ENCODE measurements at regions not wholly inside any gene's neighbourhood (a gene's known extent, or its start where the extent isn't known, plus 50 kb on each side); places are given as distances from the start of the nearest gene placed in this dataset.

DNA sequence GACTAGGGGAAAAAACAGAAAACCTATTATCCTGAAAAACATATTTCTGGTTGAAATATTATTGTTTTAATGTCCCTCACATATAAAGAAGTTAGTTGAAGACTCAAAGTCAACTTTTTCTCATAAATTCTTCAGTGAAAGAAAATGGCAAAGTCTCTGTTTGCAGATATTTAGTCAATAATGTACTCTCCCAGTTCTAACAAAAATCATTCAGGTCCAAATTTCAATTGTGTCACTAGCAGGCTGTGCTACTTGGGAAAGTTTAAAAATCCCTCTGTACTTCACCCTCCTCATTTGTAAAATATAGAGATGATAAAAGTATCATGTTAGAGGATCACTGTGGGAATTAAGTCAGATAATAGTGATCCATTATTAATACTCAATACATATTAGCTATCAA is 496.5 kb downstream of the FSCB start:
- no peak for DNase-seq (ENCODE audit: low read depth)
- H3K4me3 ChIP-seq (ENCODE audit: low read depth, low read length), result no peak overlapping the region
- TF ChIP-seq, protein P1, sequence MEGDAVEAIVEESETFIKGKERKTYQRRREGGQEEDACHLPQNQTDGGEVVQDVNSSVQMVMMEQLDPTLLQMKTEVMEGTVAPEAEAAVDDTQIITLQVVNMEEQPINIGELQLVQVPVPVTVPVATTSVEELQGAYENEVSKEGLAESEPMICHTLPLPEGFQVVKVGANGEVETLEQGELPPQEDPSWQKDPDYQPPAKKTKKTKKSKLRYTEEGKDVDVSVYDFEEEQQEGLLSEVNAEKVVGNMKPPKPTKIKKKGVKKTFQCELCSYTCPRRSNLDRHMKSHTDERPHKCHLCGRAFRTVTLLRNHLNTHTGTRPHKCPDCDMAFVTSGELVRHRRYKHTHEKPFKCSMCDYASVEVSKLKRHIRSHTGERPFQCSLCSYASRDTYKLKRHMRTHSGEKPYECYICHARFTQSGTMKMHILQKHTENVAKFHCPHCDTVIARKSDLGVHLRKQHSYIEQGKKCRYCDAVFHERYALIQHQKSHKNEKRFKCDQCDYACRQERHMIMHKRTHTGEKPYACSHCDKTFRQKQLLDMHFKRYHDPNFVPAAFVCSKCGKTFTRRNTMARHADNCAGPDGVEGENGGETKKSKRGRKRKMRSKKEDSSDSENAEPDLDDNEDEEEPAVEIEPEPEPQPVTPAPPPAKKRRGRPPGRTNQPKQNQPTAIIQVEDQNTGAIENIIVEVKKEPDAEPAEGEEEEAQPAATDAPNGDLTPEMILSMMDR (conservative IDR thresholded peaks at IDR 0.05; ENCODE audit: low read depth, low read length), result no peak

- no peak overlapping the region for H3K4me3 ChIP-seq (ENCODE audit: low read depth, low read length)
- no peak for DNase-seq (ENCODE audit: low read depth)
- TF ChIP-seq, protein P1 (conservative IDR thresholded peaks at IDR 0.05; ENCODE audit: low read depth, low read length), result no peak
These were observed 497.0 kb downstream of the FSCB start for GRCh38 chr14:44010071-44010470.

DNA sequence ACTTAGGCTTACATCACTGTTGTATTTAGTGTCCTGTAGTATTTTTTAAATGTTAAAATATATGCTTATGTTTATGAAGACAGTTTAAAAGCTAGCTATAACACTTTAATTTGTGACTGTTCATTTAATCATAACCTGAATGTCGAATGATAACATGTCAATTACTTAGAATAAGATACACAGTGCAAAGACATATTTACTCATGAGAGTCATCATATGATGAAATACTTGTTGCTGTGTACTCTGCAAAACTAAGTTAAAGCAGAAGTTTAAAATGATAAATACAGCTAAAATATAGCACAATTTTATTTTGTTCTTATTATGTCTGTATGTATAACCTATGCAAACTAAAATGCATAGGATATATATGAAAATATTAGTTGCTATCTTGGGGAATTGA is 497.4 kb downstream of the FSCB start:
- TF ChIP-seq, protein P1 (conservative IDR thresholded peaks at IDR 0.05; ENCODE audit: low read depth, low read length), result no peak
- no peak for DNase-seq (ENCODE audit: low read depth)
- no peak overlapping the region for H3K4me3 ChIP-seq (ENCODE audit: low read depth, low read length)

DNA sequence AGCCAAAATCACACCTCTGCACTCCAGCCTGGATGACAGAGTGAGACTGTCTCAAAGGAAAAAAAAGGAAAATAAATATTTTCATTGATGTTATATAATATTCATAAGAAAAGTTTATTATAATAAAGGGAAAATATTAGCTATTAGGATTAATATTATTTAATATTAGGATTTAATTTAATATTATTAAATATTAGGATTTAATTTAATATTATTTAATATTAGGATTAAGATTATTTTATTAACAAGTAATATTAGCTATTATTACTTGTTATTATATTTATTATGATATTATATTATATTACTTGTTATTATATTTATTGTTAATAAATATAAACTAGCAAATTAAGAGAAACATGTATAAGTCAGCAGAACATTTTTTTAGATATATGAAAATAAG is 518.1 kb downstream of the FSCB start:
- TF ChIP-seq, protein P1 (conservative IDR thresholded peaks at IDR 0.05; ENCODE audit: low read depth, low read length), result no peak
- H3K4me3 ChIP-seq (ENCODE audit: low read depth, low read length), result no peak overlapping the region
- no peak for DNase-seq (ENCODE audit: low read depth)

DNA sequence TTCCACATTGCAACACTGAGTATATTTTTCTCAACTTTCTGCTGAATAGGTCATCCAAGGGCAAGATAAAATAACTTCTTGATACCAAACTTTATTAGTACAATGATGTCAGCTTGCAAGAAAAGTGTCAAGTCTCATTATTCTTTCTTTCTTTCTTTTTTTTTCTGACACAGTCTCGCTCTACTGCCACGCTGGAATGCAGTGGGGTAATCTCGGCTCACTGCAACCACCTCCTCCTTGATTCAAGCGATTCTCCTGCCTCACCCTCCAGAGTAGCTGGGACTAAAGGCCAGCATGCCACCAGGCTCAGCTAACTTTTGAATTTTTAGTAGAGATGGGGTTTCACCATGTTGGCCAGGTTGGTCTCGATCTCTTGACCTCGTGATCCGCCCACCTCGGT is 523.4 kb downstream of the FSCB start:
- TF ChIP-seq, protein P1 (conservative IDR thresholded peaks at IDR 0.05; ENCODE audit: low read depth, low read length), result no peak
- no peak for DNase-seq (ENCODE audit: low read depth)
- no peak overlapping the region for H3K4me3 ChIP-seq (ENCODE audit: low read depth, low read length)

DNA sequence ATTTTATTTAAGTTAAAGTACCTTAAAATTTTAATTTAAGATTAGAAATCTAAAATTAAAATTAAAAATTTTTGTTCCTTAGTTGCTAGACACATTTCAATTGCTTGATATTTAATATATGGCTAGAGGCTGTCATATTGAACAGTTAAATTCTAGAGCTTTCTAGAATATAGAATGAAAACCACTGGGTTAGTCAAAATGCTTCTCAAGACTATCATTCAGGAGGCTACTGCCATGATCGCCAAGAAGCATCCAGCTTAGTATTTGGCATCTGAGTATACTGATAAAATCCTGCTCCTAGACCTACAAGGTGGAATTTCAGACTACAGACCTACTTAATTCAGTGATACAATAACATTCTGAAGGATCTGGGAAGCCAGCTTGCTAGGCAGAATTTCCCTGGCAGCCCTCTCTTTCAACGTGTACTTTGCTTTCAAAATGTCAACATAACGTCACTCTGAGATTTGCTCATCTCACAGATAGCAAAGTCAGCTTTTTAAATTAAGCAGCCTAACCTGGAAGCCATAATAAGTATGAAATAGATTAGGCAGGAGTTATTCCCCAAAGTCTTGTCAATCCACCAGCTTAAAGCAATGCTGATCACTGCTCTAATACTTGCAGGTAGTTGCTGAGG is 525.8 kb downstream of the FSCB start:
- no peak overlapping the region for H3K4me3 ChIP-seq (ENCODE audit: low read depth, low read length)
- TF ChIP-seq, protein P1 (conservative IDR thresholded peaks at IDR 0.05; ENCODE audit: low read depth, low read length), result no peak
- no peak for DNase-seq (ENCODE audit: low read depth)

DNA sequence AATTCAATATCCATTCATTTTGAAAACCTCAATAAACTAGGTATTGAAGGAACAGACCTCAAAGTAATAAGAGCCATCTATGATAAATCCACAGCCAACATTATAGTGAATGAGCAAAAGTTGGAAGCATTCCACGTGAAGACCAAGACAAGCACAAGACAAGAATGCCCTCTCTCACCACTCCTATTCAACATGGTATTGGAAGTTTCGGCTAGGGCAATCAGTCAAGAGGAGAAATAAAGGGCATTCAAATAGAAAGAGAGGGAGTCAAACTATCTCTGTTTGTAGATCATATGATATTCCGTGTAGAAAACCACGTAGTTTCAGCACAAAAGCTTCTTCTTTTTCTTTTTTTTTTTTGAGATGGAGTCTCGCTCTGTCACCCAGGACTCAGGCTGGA is 550.3 kb downstream of the FSCB start:
- no peak overlapping the region for H3K4me3 ChIP-seq (ENCODE audit: low read depth, low read length)
- DNase-seq (ENCODE audit: low read depth), result no peak
- TF ChIP-seq, protein P1 (conservative IDR thresholded peaks at IDR 0.05; ENCODE audit: low read depth, low read length), result no peak

Measured in choroid plexus epithelial cell (primary cell).